MCF 10A (cell line): ENCODE measurements at regions not wholly inside any gene's neighbourhood (a gene's known extent, or its start where the extent isn't known, plus 50 kb on each side); places are given as distances from the start of the nearest gene placed in this dataset.
A peak's percentile ranks its signal among the peaks of the same experiment; 100 is the strongest.

Source experiments
- BruUV-seq: library from RNA; stranded (reverse); fragments of 400-500 nt; replicated peaks from 2 replicates; lab custom pipeline; 2021; lab: Mats Ljungman, UMichigan
- CTCF ChIA-PET: fragments of 300-600 bp; sonication (Branson Sonifier 250); formaldehyde crosslinking; extraction: SDS; loops from one replicate; lab custom pipeline; 2021; ENCODE audit warnings: antibody characterized with exemption, inconsistent platforms; lab: Yijun Ruan, JAX
- POLR2A ChIA-PET: fragments of 300-600, 350-650 bp; sonication (Branson Sonifier 250); formaldehyde crosslinking; extraction: SDS; loops from one replicate; lab custom pipeline; 2020; ENCODE audit warnings: antibody characterized with exemption, inconsistent platforms; lab: Yijun Ruan, JAX
- DNase-seq: peaks from one replicate; pipeline ENCODE4 v3.0.0-alpha.2; 2018; ENCODE audit not compliant: unreplicated experiment
- H3K27ac Mint-ChIP-seq: one replicate; pipeline ENCODE4 v1.8.0; 2022; ENCODE audit warnings: mild to moderate bottlenecking, low read depth, mixed read lengths; ENCODE audit not compliant: unreplicated experiment
- H3K27me3 Mint-ChIP-seq: one replicate; pipeline ENCODE4 v1.8.0; 2022; ENCODE audit warnings: mixed read lengths; ENCODE audit not compliant: insufficient read depth, unreplicated experiment
- H3K36me3 Mint-ChIP-seq: one replicate; pipeline ENCODE4 v1.8.0; 2022; ENCODE audit warnings: mild to moderate bottlenecking, moderate library complexity, mixed read lengths; ENCODE audit not compliant: insufficient read depth, unreplicated experiment
- H3K4me1 Mint-ChIP-seq: one replicate; pipeline ENCODE4 v1.8.0; 2022; ENCODE audit warnings: mixed read lengths; ENCODE audit not compliant: insufficient read depth, unreplicated experiment
- H3K4me3 Mint-ChIP-seq: one replicate; pipeline ENCODE4 v1.8.0; 2022; ENCODE audit warnings: mild to moderate bottlenecking, moderate library complexity, mixed read lengths; ENCODE audit not compliant: unreplicated experiment
- H3K9me3 Mint-ChIP-seq: one replicate; pipeline ENCODE4 v1.8.0; 2022; ENCODE audit warnings: mixed read lengths; ENCODE audit not compliant: unreplicated experiment
- CTCF ChIP-seq: fragments of 200-600 bp; IDR thresholded peaks from one replicate; pipeline ENCODE4 v1.8.0; 2022; ENCODE audit warnings: antibody characterized with exemption, mild to moderate bottlenecking; ENCODE audit not compliant: unreplicated experiment
- intact Hi-C: fragments of 100-400 bp; cut with micrococcal nuclease; formaldehyde crosslinking; loops from 2 replicates; pipeline ENCODE4 v1.14.1; 2022

- Mint-ChIP-seq H3K27me3 (peaks cover 10% of the 10 kb centered on the region), H3K9me3 (no peaks in the 10 kb centered on the region), H3K4me1 (peaks cover 5% of the 10 kb centered on the region), H3K27ac (no peak overlapping the region), H3K36me3 (no peaks in the 10 kb centered on the region), H3K4me3 (no peak overlapping the region)
- no peak for DNase-seq
- no peak for TF ChIP-seq CTCF
- BruUV-seq, result no TSS peak
- CTCF ChIA-PET, result interaction anchor here (0.6 to 3.4 kb wide), 6 partner anchors 7 to 666 kb away, joined by 3 to 17 read pairs (median 4); no protein-coding TSS in a partner anchor
- POLR2A ChIA-PET, result no interaction called here
- intact Hi-C loops, result no loop called here
Observed at GRCh38 chr10:59582780-59583179, 126.9 kb downstream of the SLC16A9 start.

GRCh38 chr10:59582058-59582457 lies 127.6 kb downstream of the SLC16A9 start:
- BruUV-seq, result no TSS peak
- no peaks in the 10 kb centered on the region for H3K9me3 Mint-ChIP-seq
- intact Hi-C loops, result no loop called here
- H3K4me3 Mint-ChIP-seq, result no peak overlapping the region
- CTCF ChIA-PET, result interaction anchor here (0.7 to 3.4 kb wide), 6 partner anchors 8 to 345 kb away, joined by 3 to 17 read pairs (median 4); no protein-coding TSS in a partner anchor
- POLR2A ChIA-PET, result no interaction called here
- no peak for TF ChIP-seq CTCF
- peaks cover under 1% of the 10 kb centered on the region for H3K4me1 Mint-ChIP-seq
- peaks cover 10% of the 10 kb centered on the region for H3K27me3 Mint-ChIP-seq
- no peaks in the 10 kb centered on the region for H3K36me3 Mint-ChIP-seq
- DNase-seq, result no peak
- H3K27ac Mint-ChIP-seq, result no peak overlapping the region

- H3K27ac Mint-ChIP-seq, result no peak overlapping the region
- intact Hi-C loops, result loop anchor here (1.0 kb wide), 1 partner anchor 340 kb away; no protein-coding TSS in a partner anchor
- peak; percentile 34 for DNase-seq
- H3K27me3 Mint-ChIP-seq, result peaks cover 21% of the 10 kb centered on the region
- H3K9me3 Mint-ChIP-seq, result no peaks in the 10 kb centered on the region
- H3K4me3 Mint-ChIP-seq, result no peak overlapping the region
- ChIA-PET POLR2A (interaction anchor here (0.7 kb wide), 1 partner anchor 9 kb away, joined by 4 read pairs; no protein-coding TSS in a partner anchor), CTCF (interaction anchor here (0.6 to 3.4 kb wide), 39 partner anchors 8 to 629 kb away, joined by 3 to 19 read pairs (median 3); no protein-coding TSS in a partner anchor)
- no peaks in the 10 kb centered on the region for H3K4me1 Mint-ChIP-seq
- H3K36me3 Mint-ChIP-seq, result no peaks in the 10 kb centered on the region
- peak; percentile 22 for TF ChIP-seq CTCF
- BruUV-seq, result no TSS peak
Observed at GRCh38 chr10:59580026-59580863, 129.4 kb downstream of the SLC16A9 start.

GRCh38 chr10:59578741-59579140 lies 130.9 kb downstream of the SLC16A9 start:
- CTCF ChIA-PET, result interaction anchor here (0.6 to 2.8 kb wide), 15 partner anchors 9 to 627 kb away, joined by 3 to 19 read pairs (median 4); no protein-coding TSS in a partner anchor
- peaks cover 34% of the 10 kb centered on the region for H3K27me3 Mint-ChIP-seq
- H3K4me1 Mint-ChIP-seq, result no peaks in the 10 kb centered on the region
- TF ChIP-seq CTCF, result no peak
- H3K4me3 Mint-ChIP-seq, result no peak overlapping the region
- intact Hi-C loops, result no loop called here
- no peaks in the 10 kb centered on the region for H3K9me3 Mint-ChIP-seq
- H3K36me3 Mint-ChIP-seq, result no peaks in the 10 kb centered on the region
- no peak for DNase-seq
- no peak overlapping the region for H3K27ac Mint-ChIP-seq
- no TSS peak for BruUV-seq
- POLR2A ChIA-PET, result no interaction called here
